IgD-negative memory B cell (primary cell): ENCODE measurements at regions not wholly inside any gene's neighbourhood (a gene's known extent, or its start where the extent isn't known, plus 50 kb on each side); places are given as distances from the start of the nearest gene placed in this dataset.
A peak's percentile ranks its signal among the peaks of the same experiment; 100 is the strongest.

Experiments
- H3K27ac Mint-ChIP-seq, 3 donors: one replicate each; pipeline ENCODE4 v1.8.0; 2020 to 2022; ENCODE audit warnings: mild to moderate bottlenecking in 3 of 3, mixed read lengths in 3 of 3, moderate library complexity in 1 of 3
- H3K27me3 Mint-ChIP-seq: one replicate; pipeline ENCODE4 v1.8.0; 2021; ENCODE audit warnings: mixed read lengths
- H3K36me3 Mint-ChIP-seq: one replicate; pipeline ENCODE4 v1.8.0; 2020; ENCODE audit warnings: mild to moderate bottlenecking, mixed read lengths
- H3K4me1 Mint-ChIP-seq, 3 donors: one replicate each; pipeline ENCODE4 v1.8.0; 2020 to 2022; ENCODE audit warnings: mixed read lengths in 3 of 3, mild to moderate bottlenecking in 1 of 3
- H3K4me3 Mint-ChIP-seq, 4 donors: one replicate each; pipeline ENCODE4 v1.8.0; 2020 to 2022; ENCODE audit warnings: mild to moderate bottlenecking in 4 of 4, mixed read lengths in 4 of 4, moderate library complexity in 3 of 4
- H3K9me3 Mint-ChIP-seq, 3 donors: one replicate each; pipeline ENCODE4 v1.8.0; 2020 to 2021; ENCODE audit warnings: mixed read lengths in 3 of 3, mild to moderate bottlenecking in 1 of 3

GRCh38 chr4:27716693-27717430 is 856.2 kb downstream of the STIM2 start:
- Mint-ChIP-seq H3K4me3 (no peak overlapping the region), H3K27ac (no peak overlapping the region), H3K9me3 (peaks cover 4 to 9% (median 5%) of the 10 kb centered on the region in 3 donors), H3K4me1 (no peaks in the 10 kb centered on the region), H3K27me3 (no peaks in the 10 kb centered on the region), H3K36me3 (no peaks in the 10 kb centered on the region)

GRCh38 chr4:27717431-27717755 is 856.8 kb downstream of the STIM2 start:
- Mint-ChIP-seq H3K4me1 (no peaks in the 10 kb centered on the region), H3K36me3 (no peaks in the 10 kb centered on the region), H3K4me3 (no peak overlapping the region), H3K27me3 (no peaks in the 10 kb centered on the region), H3K9me3 (peaks cover 4 to 9% (median 5%) of the 10 kb centered on the region in 3 donors), H3K27ac (no peak overlapping the region)

- H3K4me1 Mint-ChIP-seq, result no peaks in the 10 kb centered on the region
- no peaks in the 10 kb centered on the region for H3K27me3 Mint-ChIP-seq
- no peak overlapping the region for H3K4me3 Mint-ChIP-seq
- H3K9me3 Mint-ChIP-seq, result peaks cover 4 to 7% (median 5%) of the 10 kb centered on the region in 3 donors
- no peak overlapping the region for H3K27ac Mint-ChIP-seq
- H3K36me3 Mint-ChIP-seq, result no peaks in the 10 kb centered on the region
These were observed 859.5 kb downstream of the STIM2 start for GRCh38 chr4:27720010-27720766.

GRCh38 chr4:27721193-27721592 is 860.6 kb downstream of the STIM2 start:
- Mint-ChIP-seq H3K36me3 (no peaks in the 10 kb centered on the region), H3K9me3 (peaks cover 4 to 7% (median 5%) of the 10 kb centered on the region in 3 donors), H3K27ac (no peak overlapping the region)

GRCh38 chr4:27728892-27729291 is 868.3 kb downstream of the STIM2 start:
- Mint-ChIP-seq H3K9me3 (peaks cover 0 to 6% (median 0%) of the 10 kb centered on the region in 3 donors), H3K36me3 (no peaks in the 10 kb centered on the region), H3K27me3 (no peaks in the 10 kb centered on the region), H3K27ac (no peak overlapping the region), H3K4me3 (no peak overlapping the region), H3K4me1 (no peaks in the 10 kb centered on the region)

More at GRCh38 chr4:27721193-27721592, 860.6 kb downstream of the STIM2 start:
- H3K4me3 Mint-ChIP-seq, result no peak overlapping the region
- H3K27me3 Mint-ChIP-seq, result no peaks in the 10 kb centered on the region
- H3K4me1 Mint-ChIP-seq, result no peaks in the 10 kb centered on the region

GRCh38 chr4:27742816-27743215 is 882.2 kb downstream of the STIM2 start:
- Mint-ChIP-seq H3K9me3 (peaks cover 1 to 11% (median 2%) of the 10 kb centered on the region in 3 donors), H3K4me3 (peak overlapping the region in 1 of 4 donors; percentile 29), H3K4me1 (no peaks in the 10 kb centered on the region), H3K36me3 (no peaks in the 10 kb centered on the region), H3K27me3 (no peaks in the 10 kb centered on the region), H3K27ac (no peak overlapping the region)

GRCh38 chr4:27759611-27760575 is 899.3 kb downstream of the STIM2 start:
- H3K27ac Mint-ChIP-seq, result no peak overlapping the region
- H3K4me1 Mint-ChIP-seq, result no peaks in the 10 kb centered on the region
- H3K4me3 Mint-ChIP-seq, result no peak overlapping the region
- H3K9me3 Mint-ChIP-seq, result peaks cover 0 to 7% (median 5%) of the 10 kb centered on the region in 3 donors
- H3K27me3 Mint-ChIP-seq, result no peaks in the 10 kb centered on the region
- H3K36me3 Mint-ChIP-seq, result no peaks in the 10 kb centered on the region

- peaks cover 0 to 12% (median 7%) of the 10 kb centered on the region in 3 donors for H3K9me3 Mint-ChIP-seq
- H3K27me3 Mint-ChIP-seq, result no peaks in the 10 kb centered on the region
- H3K4me1 Mint-ChIP-seq, result no peaks in the 10 kb centered on the region
- no peak overlapping the region for H3K4me3 Mint-ChIP-seq
- no peaks in the 10 kb centered on the region for H3K36me3 Mint-ChIP-seq
- H3K27ac Mint-ChIP-seq, result no peak overlapping the region
These were observed 903.3 kb downstream of the STIM2 start for GRCh38 chr4:27763830-27764525.

GRCh38 chr4:27764526-27764837 is 903.8 kb downstream of the STIM2 start:
- Mint-ChIP-seq H3K4me1 (no peaks in the 10 kb centered on the region), H3K9me3 (peaks cover 0 to 12% (median 7%) of the 10 kb centered on the region in 3 donors), H3K27ac (no peak overlapping the region), H3K27me3 (no peaks in the 10 kb centered on the region), H3K36me3 (no peaks in the 10 kb centered on the region), H3K4me3 (no peak overlapping the region)

GRCh38 chr4:27770895-27771294 is 910.3 kb downstream of the STIM2 start:
- Mint-ChIP-seq H3K9me3 (peaks cover 0 to 12% (median 3%) of the 10 kb centered on the region in 3 donors), H3K27ac (no peak overlapping the region), H3K27me3 (no peaks in the 10 kb centered on the region), H3K4me3 (no peak overlapping the region), H3K36me3 (no peaks in the 10 kb centered on the region), H3K4me1 (no peaks in the 10 kb centered on the region)

- no peak overlapping the region for H3K4me3 Mint-ChIP-seq
- H3K9me3 Mint-ChIP-seq, result peaks cover 2 to 5% (median 3%) of the 10 kb centered on the region in 3 donors
- H3K36me3 Mint-ChIP-seq, result no peaks in the 10 kb centered on the region
- no peaks in the 10 kb centered on the region for H3K4me1 Mint-ChIP-seq
- peak overlapping the region in 1 of 3 donors; percentile 65 for H3K27ac Mint-ChIP-seq
- no peaks in the 10 kb centered on the region for H3K27me3 Mint-ChIP-seq
These were observed 914.5 kb downstream of the STIM2 start for GRCh38 chr4:27775156-27775555.

GRCh38 chr4:27779827-27780226 is 919.2 kb downstream of the STIM2 start:
- no peaks in the 10 kb centered on the region for H3K27me3 Mint-ChIP-seq
- H3K36me3 Mint-ChIP-seq, result no peaks in the 10 kb centered on the region
- peaks cover 2 to 5% (median 4%) of the 10 kb centered on the region in 3 donors for H3K9me3 Mint-ChIP-seq
- no peak overlapping the region for H3K27ac Mint-ChIP-seq
- H3K4me1 Mint-ChIP-seq, result no peaks in the 10 kb centered on the region
- no peak overlapping the region for H3K4me3 Mint-ChIP-seq

- H3K27ac Mint-ChIP-seq, result no peak overlapping the region
- no peaks in the 10 kb centered on the region for H3K4me1 Mint-ChIP-seq
- no peak overlapping the region for H3K4me3 Mint-ChIP-seq
- H3K36me3 Mint-ChIP-seq, result no peaks in the 10 kb centered on the region
- H3K27me3 Mint-ChIP-seq, result no peaks in the 10 kb centered on the region
- peaks cover 0 to 5% (median 2%) of the 10 kb centered on the region in 3 donors for H3K9me3 Mint-ChIP-seq
These were observed 926.6 kb downstream of the STIM2 start for GRCh38 chr4:27787195-27787594.

- no peak overlapping the region for H3K4me3 Mint-ChIP-seq
- no peaks in the 10 kb centered on the region for H3K27me3 Mint-ChIP-seq
- no peaks in the 10 kb centered on the region for H3K36me3 Mint-ChIP-seq
- peaks cover 0 to 6% (median 5%) of the 10 kb centered on the region in 3 donors for H3K9me3 Mint-ChIP-seq
- H3K27ac Mint-ChIP-seq, result no peak overlapping the region
- H3K4me1 Mint-ChIP-seq, result no peaks in the 10 kb centered on the region
These were observed 929.1 kb downstream of the STIM2 start for GRCh38 chr4:27789773-27790172.
